ENCODE measurements at regions not wholly inside any gene's neighbourhood (a gene's known extent, or its start where the extent isn't known, plus 50 kb on each side); places are given as distances from the start of the nearest gene placed in this dataset.

DNA sequence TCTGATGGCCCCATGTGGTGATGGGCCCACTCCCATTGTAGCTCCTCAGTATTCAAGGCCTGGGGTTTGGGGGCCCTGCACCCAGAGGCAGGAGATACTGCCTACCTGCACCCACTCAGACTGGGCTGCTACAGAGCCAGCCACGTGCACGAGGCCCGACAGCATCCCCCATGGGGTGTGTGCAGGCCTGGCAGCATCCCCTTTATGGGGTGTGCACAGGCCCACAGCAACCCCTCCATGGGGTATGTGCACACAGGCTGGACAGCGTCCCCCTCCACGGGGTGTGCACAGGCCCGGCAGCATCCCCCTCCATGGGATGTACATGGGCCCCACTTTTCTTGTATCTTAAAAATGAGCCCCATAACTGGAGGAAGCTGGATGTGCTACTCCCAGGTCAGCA lies 156.0 kb downstream of the RBFOX3 start:
- TF ChIP-seq, protein P1, sequence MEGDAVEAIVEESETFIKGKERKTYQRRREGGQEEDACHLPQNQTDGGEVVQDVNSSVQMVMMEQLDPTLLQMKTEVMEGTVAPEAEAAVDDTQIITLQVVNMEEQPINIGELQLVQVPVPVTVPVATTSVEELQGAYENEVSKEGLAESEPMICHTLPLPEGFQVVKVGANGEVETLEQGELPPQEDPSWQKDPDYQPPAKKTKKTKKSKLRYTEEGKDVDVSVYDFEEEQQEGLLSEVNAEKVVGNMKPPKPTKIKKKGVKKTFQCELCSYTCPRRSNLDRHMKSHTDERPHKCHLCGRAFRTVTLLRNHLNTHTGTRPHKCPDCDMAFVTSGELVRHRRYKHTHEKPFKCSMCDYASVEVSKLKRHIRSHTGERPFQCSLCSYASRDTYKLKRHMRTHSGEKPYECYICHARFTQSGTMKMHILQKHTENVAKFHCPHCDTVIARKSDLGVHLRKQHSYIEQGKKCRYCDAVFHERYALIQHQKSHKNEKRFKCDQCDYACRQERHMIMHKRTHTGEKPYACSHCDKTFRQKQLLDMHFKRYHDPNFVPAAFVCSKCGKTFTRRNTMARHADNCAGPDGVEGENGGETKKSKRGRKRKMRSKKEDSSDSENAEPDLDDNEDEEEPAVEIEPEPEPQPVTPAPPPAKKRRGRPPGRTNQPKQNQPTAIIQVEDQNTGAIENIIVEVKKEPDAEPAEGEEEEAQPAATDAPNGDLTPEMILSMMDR (conservative IDR thresholded peaks at IDR 0.05; ENCODE audit: low read depth, low read length), result no peak
- no peak overlapping the region for H3K4me3 ChIP-seq (ENCODE audit: low read length)
- no peak for DNase-seq (ENCODE audit: low read depth)

DNA sequence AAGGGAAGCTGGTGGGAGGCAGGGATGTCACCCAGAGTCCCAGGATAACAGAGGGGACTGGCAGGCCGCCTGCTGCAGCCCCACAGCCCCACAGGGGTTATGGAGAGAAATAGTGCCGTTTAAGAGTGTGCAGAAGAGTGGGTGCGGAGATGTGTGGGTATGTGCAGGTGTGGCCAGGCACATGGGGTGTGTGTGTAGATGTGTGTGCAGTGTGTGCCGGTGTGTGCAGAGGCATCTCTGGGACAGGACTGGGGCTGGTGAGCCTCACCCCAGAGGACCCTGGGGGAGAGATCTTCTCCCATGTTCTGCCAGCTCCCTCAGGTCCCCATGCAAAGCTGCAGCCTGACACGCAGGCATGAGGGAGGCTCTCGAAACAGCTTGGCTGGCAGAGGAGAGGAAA lies 157.4 kb downstream of the RBFOX3 start:
- TF ChIP-seq, protein P1 (conservative IDR thresholded peaks at IDR 0.05; ENCODE audit: low read depth, low read length), result no peak
- H3K4me3 ChIP-seq (ENCODE audit: low read length), result no peak overlapping the region
- DNase-seq (ENCODE audit: low read depth), result no peak

DNA sequence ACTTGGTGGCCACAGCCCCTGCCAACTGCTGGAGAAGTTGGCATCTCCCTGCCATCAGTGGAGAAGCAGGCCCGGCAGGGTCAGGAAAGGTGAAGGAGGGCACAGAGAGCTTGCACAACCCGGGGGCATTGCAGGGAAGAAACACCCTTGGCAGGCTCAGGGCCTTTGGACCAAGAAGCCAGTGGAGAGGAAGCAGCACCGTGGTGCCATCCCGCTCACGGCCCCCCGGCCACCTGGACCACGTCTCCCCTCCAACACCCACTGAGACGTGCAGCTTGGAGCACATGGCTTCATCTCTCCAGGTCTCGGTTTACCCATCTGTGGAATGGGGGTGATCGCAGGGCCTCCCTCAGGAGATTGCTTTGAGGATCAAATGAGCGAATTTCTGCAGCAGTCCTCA lies 158.1 kb downstream of the RBFOX3 start:
- TF ChIP-seq, protein P1 (conservative IDR thresholded peaks at IDR 0.05; ENCODE audit: low read depth, low read length), result no peak
- no peak overlapping the region for H3K4me3 ChIP-seq (ENCODE audit: low read length)
- DNase-seq (ENCODE audit: low read depth), result no peak

DNA sequence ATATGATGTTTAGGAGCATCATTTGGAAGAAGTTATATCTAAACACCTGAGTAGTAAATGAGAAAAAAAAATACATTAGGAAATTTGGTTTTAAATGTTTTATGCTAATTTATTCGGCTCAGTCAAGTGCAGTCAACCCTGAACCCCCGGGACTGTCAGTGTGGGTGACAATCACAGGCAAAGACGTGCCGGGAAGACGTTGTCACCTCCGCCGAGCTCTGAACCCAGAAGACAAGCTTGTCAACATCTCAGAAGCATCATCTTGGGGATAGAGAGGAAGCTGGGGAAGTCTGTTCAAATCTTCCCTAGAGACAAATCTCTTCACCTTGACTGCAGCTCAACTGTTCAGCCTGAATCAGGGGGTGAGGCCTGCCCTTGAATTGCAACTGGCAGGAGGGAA lies 159.7 kb downstream of the RBFOX3 start:
- no peak overlapping the region for H3K4me3 ChIP-seq (ENCODE audit: low read length)
- DNase-seq (ENCODE audit: low read depth), result no peak
- TF ChIP-seq, protein P1 (conservative IDR thresholded peaks at IDR 0.05; ENCODE audit: low read depth, low read length), result no peak

DNA sequence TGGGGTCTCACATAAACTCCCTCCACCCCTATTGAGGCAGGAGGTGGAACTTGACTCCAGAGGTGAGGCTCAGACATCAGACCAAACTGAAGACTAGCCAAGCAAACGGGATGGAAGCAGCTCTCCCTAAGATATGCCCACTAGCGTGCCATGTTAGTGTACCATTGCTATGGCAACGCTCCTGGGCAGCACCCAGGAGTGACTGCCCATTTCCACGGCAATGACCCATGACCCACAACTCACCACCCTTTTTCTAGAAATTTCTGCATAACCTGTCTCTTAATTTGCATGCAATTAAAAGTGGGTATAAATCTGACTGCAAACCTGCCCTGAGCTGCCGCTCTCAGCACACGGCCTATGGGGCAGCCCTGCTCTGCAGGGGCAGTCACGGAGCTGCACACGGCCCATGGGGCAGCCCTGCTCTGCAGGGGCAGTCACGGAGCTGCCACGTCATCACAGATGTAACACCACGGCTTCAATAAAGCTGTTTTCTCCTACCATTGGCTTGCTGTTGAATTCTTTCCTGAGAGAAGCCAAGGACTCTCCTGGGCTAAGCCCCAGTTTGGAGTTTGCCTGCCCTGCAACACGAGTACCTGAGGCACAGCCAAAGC lies 164.3 kb downstream of the RBFOX3 start:
- H3K4me3 ChIP-seq (ENCODE audit: low read length), result no peak overlapping the region
- DNase-seq (ENCODE audit: low read depth), result no peak
- TF ChIP-seq, protein P1 (conservative IDR thresholded peaks at IDR 0.05; ENCODE audit: low read depth, low read length), result no peak

DNA sequence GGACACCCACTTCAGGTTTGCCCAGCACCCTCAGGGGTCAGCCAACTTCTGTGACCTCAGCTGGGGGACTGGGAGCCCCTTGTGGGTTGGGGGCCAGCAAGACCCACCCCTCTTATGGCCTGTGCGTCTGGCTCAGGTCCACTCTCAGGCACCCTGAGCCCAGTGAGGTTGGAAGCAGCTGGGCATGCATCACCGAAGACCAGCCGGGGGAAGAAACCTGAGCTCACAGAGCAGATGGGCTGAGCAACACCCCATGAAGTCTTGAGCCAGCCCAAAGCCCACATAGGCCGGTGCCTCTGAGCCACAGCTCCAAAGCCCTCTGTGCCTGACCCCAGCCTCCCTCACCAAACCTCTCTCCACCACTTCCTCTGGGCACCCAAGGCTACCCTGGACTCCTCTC lies 166.7 kb downstream of the RBFOX3 start:
- TF ChIP-seq, protein P1 (conservative IDR thresholded peaks at IDR 0.05; ENCODE audit: low read depth, low read length), result no peak
- H3K4me3 ChIP-seq (ENCODE audit: low read length), result no peak overlapping the region
- DNase-seq (ENCODE audit: low read depth), result no peak

DNA sequence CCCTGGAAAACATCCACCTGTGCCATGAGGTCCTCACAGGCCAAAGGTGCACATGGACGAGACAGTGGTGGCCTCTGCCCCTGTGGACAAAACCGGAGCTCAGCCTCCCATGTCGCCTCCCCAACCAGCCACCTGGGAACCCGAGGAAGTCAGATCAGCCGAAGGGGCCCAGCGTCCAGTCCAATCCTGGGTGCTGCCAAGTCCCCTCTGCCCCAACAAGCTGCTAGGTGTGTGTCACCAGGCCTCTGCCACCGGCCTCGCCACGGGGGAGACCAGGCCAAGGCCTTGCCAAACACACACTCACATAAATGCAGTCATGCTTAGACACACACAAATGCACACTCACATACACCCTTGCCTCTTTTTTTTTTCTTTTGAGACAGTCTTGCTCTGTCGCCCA lies 167.8 kb downstream of the RBFOX3 start:
- no peak for DNase-seq (ENCODE audit: low read depth)

More for the DNA sequence above, 167.8 kb downstream of the RBFOX3 start:
- H3K4me3 ChIP-seq (ENCODE audit: low read length), result no peak overlapping the region
- TF ChIP-seq, protein P1 (conservative IDR thresholded peaks at IDR 0.05; ENCODE audit: low read depth, low read length), result no peak

Data from retinal pigment epithelial cell (primary cell).